HFFc6 (cell line): ENCODE measurements at regions not wholly inside any gene's neighbourhood (a gene's known extent, or its start where the extent isn't known, plus 50 kb on each side); places are given as distances from the start of the nearest gene placed in this dataset.

Experiments
- DNase-seq: peaks from one replicate; pipeline ENCODE4 v3.0.0-alpha.2; 2018
- H3K27ac Mint-ChIP-seq: 2 replicates; pipeline ENCODE4 v1.8.0; 2020; ENCODE audit warnings: mild to moderate bottlenecking, mixed read lengths
- H3K27me3 Mint-ChIP-seq: 2 replicates; pipeline ENCODE4 v1.8.0; 2021; ENCODE audit warnings: mild to moderate bottlenecking, moderate library complexity, mixed read lengths; ENCODE audit not compliant: insufficient read depth
- H3K36me3 Mint-ChIP-seq: 2 replicates; pipeline ENCODE4 v1.8.0; 2021; ENCODE audit warnings: low read depth, mixed read lengths
- H3K4me1 Mint-ChIP-seq: 2 replicates; pipeline ENCODE4 v1.8.0; 2020; ENCODE audit warnings: low read depth, mixed read lengths
- H3K4me3 Mint-ChIP-seq: 2 replicates; pipeline ENCODE4 v1.8.0; 2020; ENCODE audit warnings: mild to moderate bottlenecking, moderate library complexity, mixed read lengths
- H3K9me3 Mint-ChIP-seq: 2 replicates; pipeline ENCODE4 v1.8.0; 2020; ENCODE audit warnings: mild to moderate bottlenecking, mixed read lengths
- TF ChIP-seq, protein P1 (sequence below): fragments of 200-600 bp; sonication (generic); IDR thresholded peaks from 2 replicates; pipeline ENCODE4 v1.5.0; 2021; ENCODE audit warnings: antibody characterized with exemption, mild to moderate bottlenecking

GRCh38 chr4:59848457-59848856 is 1351.7 kb upstream of the ADGRL3 start:
- H3K4me3 Mint-ChIP-seq: no peak overlapping the region
- H3K4me1 Mint-ChIP-seq: no peaks in the 10 kb centered on the region
- H3K36me3 Mint-ChIP-seq: peaks cover 4% of the 10 kb centered on the region; the same call in 1 of the 2 replicates
- no peak overlapping the region for H3K27ac Mint-ChIP-seq
- no peak for DNase-seq
- TF ChIP-seq, protein P1, sequence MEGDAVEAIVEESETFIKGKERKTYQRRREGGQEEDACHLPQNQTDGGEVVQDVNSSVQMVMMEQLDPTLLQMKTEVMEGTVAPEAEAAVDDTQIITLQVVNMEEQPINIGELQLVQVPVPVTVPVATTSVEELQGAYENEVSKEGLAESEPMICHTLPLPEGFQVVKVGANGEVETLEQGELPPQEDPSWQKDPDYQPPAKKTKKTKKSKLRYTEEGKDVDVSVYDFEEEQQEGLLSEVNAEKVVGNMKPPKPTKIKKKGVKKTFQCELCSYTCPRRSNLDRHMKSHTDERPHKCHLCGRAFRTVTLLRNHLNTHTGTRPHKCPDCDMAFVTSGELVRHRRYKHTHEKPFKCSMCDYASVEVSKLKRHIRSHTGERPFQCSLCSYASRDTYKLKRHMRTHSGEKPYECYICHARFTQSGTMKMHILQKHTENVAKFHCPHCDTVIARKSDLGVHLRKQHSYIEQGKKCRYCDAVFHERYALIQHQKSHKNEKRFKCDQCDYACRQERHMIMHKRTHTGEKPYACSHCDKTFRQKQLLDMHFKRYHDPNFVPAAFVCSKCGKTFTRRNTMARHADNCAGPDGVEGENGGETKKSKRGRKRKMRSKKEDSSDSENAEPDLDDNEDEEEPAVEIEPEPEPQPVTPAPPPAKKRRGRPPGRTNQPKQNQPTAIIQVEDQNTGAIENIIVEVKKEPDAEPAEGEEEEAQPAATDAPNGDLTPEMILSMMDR: no peak
- peaks cover 49% of the 10 kb centered on the region for H3K9me3 Mint-ChIP-seq
- H3K27me3 Mint-ChIP-seq: no peaks in the 10 kb centered on the region

GRCh38 chr4:59855630-59856352 is 1344.3 kb upstream of the ADGRL3 start:
- Mint-ChIP-seq H3K4me1 (no peaks in the 10 kb centered on the region), H3K27ac (no peak overlapping the region), H3K4me3 (no peak overlapping the region), H3K9me3 (peaks cover 42% of the 10 kb centered on the region), H3K27me3 (no peaks in the 10 kb centered on the region), H3K36me3 (no peaks in the 10 kb centered on the region)
- TF ChIP-seq, protein P1: no peak
- DNase-seq: no peak

DNA sequence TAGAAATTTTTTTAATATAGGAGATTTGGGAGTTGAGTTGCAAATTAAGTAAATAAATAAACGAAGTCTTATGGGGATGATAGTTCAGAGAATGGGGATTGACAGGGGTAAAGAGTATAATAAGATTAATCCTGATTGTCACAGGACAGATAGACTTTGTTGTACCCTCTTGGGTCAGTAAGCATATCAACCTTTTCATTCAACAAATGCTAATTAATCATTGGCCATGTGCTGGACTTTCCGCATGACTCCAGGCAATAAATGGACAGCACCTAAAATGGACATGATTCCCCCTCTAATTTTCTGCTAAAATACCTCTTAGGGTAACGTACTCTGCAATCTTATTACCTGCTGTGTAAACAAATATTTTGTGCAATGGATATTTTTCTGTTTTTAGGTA is 1331.1 kb upstream of the ADGRL3 start:
- Mint-ChIP-seq H3K27ac (no peak overlapping the region), H3K4me1 (no peaks in the 10 kb centered on the region), H3K27me3 (no peaks in the 10 kb centered on the region; the same call in 1 of the 2 replicates), H3K9me3 (peaks cover 15% of the 10 kb centered on the region), H3K4me3 (no peak overlapping the region), H3K36me3 (no peaks in the 10 kb centered on the region)
- DNase-seq: no peak
- TF ChIP-seq, protein P1: no peak

DNA sequence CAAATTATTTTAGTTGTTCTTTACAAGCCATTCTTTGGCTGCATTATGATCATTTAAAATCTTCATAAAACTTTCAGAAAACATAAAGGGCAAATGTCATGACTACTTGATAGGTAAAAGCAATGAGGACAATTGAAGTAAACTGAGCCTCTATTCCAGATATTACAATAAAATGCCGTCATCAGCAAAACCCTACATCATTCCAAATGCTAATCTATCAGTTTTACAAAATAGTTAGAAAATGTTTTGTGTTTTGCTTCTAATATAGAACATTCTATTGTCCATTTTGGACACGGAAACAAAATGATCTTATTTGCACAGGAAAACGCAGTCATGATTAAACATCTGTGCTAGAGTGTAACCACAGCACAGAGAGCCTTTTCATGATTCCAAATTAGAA is 1330.6 kb upstream of the ADGRL3 start:
- Mint-ChIP-seq H3K27me3 (no peaks in the 10 kb centered on the region; the same call in 1 of the 2 replicates), H3K4me3 (no peak overlapping the region), H3K9me3 (peaks cover 15% of the 10 kb centered on the region), H3K36me3 (no peaks in the 10 kb centered on the region), H3K27ac (no peak overlapping the region), H3K4me1 (no peaks in the 10 kb centered on the region)
- DNase-seq: no peak
- TF ChIP-seq, protein P1: no peak

DNA sequence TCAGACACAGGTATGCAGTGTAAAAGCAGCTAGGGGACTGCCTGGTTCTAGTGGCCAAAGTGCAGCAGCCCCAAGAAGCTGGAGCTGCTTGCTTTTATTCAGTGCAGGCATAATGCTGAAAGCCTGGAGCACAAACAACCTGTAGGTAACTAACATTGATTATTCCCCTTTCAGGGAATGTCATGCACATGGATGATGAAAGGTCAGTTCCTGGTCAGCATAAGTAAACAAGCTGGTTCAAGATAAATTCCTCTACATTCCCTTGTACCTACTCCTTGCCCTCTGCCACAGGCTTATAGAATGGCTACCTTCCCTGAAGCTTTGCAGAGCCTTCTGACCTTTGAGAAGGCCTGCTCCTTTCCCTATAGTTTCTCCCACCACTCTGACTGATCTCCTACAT is 1318.5 kb upstream of the ADGRL3 start:
- Mint-ChIP-seq H3K4me3 (no peak overlapping the region), H3K4me1 (no peaks in the 10 kb centered on the region), H3K9me3 (peaks cover 24% of the 10 kb centered on the region), H3K36me3 (no peaks in the 10 kb centered on the region), H3K27me3 (no peaks in the 10 kb centered on the region), H3K27ac (no peak overlapping the region)
- no peak for DNase-seq
- TF ChIP-seq, protein P1: no peak
